ENCODE measurements at regions not wholly inside any gene's neighbourhood (a gene's known extent, or its start where the extent isn't known, plus 50 kb on each side); places are given as distances from the start of the nearest gene placed in this dataset.

GRCh38 chr21:14903172-14903865 is 161.5 kb downstream of the NRIP1 start:
- Histone ChIP-seq H3K79me2 (ENCODE audit: control insufficient read depth, insufficient read depth, low read length) (no peaks in the 10 kb centered on the region), H3K36me3 (ENCODE audit: control insufficient read depth in 2 of 2, insufficient read depth in 2 of 2, low read length in 1 of 2) (no peaks in the 10 kb centered on the region), H2AFZ (ENCODE audit: control insufficient read depth, low read depth, low read length) (no peak overlapping the region), H3K27ac (ENCODE audit: control insufficient read depth, insufficient read depth) (no peak overlapping the region), H3K4me1 (ENCODE audit: control insufficient read depth, insufficient read depth, low read length) (no peaks in the 10 kb centered on the region), H3K9ac (ENCODE audit: control insufficient read depth, insufficient read depth, low read length) (no peak overlapping the region), H4K20me1 (ENCODE audit: control insufficient read depth, insufficient read depth) (no peaks in the 10 kb centered on the region), H3K27me3 (replicated peaks in 1 of 2; ENCODE audit: control insufficient read depth in 2 of 2, insufficient read depth in 2 of 2, low read length in 1 of 2) (no peaks in the 10 kb centered on the region), H3K4me2 (ENCODE audit: control insufficient read depth, insufficient read depth) (no peak overlapping the region), H3K9me3 (replicated peaks; ENCODE audit: control insufficient read depth, insufficient read depth, low read length) (no peaks in the 10 kb centered on the region; the same call in 2 of the 3 replicates), H3K4me3 (no peak overlapping the region)
- FAIRE-seq (no peak), DNase-seq (ENCODE audit: low read depth, low spot score) (no peak), ATAC-seq (no peak)
- ChIA-PET SMC1A (ENCODE audit: uncharacterized antibody, unreplicated experiment) (interaction anchor here (0.6 kb wide), 1 partner anchor 141 kb away, joined by 3 read pairs; no protein-coding TSS in a partner anchor), CTCF (interaction anchor here (0.6 to 1.8 kb wide), 3 partner anchors 13 to 148 kb away, joined by 3 to 4 read pairs (median 3); no protein-coding TSS in a partner anchor), POLR2A (no interaction called here), RAD21 (ENCODE audit: unreplicated experiment) (no interaction called here)
- intact Hi-C loops (cut with micrococcal nuclease; ENCODE audit: unreplicated experiment): no loop called here
- in situ Hi-C loops (cut with MboI): no loop called here
- TF ChIP-seq POLR2AphosphoS5 (IDR thresholded peaks at IDR 0.05; ENCODE audit: low read length) (no peak), ASH2L (IDR thresholded peaks at IDR 0.05; ENCODE audit: borderline replicate concordance, low read depth) (no peak), MAX (IDR thresholded peaks at IDR 0.05; ENCODE audit: low read depth, low read length) (no peak), SMARCA5 (IDR thresholded peaks at IDR 0.05) (no peak), DPF2 (IDR thresholded peaks at IDR 0.05) (no peak), SMAD5 (IDR thresholded peaks at IDR 0.05; ENCODE audit: low read depth) (no peak), KDM1A (IDR thresholded peaks at IDR 0.05; ENCODE audit: borderline replicate concordance) (no peak), PAX8 (IDR thresholded peaks at IDR 0.05) (no peak), NFYB (IDR thresholded peaks at IDR 0.05; ENCODE audit: insufficient read depth, low read depth, low read length) (no peak)
- 31% methylated on average over 3 of the region's 3 CpGs for WGBS (ENCODE audit: insufficient coverage, insufficient replicate concordance, low lambda C conversion rate, missing lambda C conversion rate)
- no TSS peak for BruUV-seq (replicated peaks)
